WTC11 (cell line): ENCODE measurements at regions not wholly inside any gene's neighbourhood (a gene's known extent, or its start where the extent isn't known, plus 50 kb on each side); places are given as distances from the start of the nearest gene placed in this dataset.

Experiments used
- ATAC-seq: fragments of 200-7000 bp; cut with Tn5 transposase; 2 replicates; pipeline ENCODE4 v1.10.0; 2021; ENCODE audit warnings: mild to moderate bottlenecking, moderate library complexity
- CTCF ChIA-PET: fragments of 300-600 bp; sonication (Branson Sonifier 250); formaldehyde crosslinking; loops from one replicate; lab custom pipeline; 2021; ENCODE audit warnings: antibody characterized with exemption; lab: Charles Lee
- POLR2A ChIA-PET: fragments of 350-600 bp; sonication (Branson Sonifier 250); formaldehyde crosslinking; loops from one replicate; lab custom pipeline; 2021; ENCODE audit warnings: antibody characterized with exemption; lab: Charles Lee
- DNase-seq: peaks from one replicate; pipeline ENCODE4 v3.0.0; 2021; ENCODE audit warnings: low spot score
- H3K27ac Mint-ChIP-seq: 2 replicates; pipeline ENCODE4 v1.8.0; 2021; ENCODE audit warnings: mixed read lengths
- H3K27me3 Mint-ChIP-seq: 2 replicates; pipeline ENCODE4 v1.8.0; 2021; ENCODE audit warnings: low read depth, mild to moderate bottlenecking, moderate library complexity, mixed read lengths
- H3K36me3 Mint-ChIP-seq: 2 replicates; pipeline ENCODE4 v1.8.0; 2021; ENCODE audit warnings: mixed read lengths
- H3K4me1 Mint-ChIP-seq: 2 replicates; pipeline ENCODE4 v1.8.0; 2022; ENCODE audit warnings: mixed read lengths
- H3K4me3 Mint-ChIP-seq: 2 replicates; pipeline ENCODE4 v1.8.0; 2021; ENCODE audit warnings: mild to moderate bottlenecking, moderate library complexity, mixed read lengths
- H3K9me3 Mint-ChIP-seq: 2 replicates; pipeline ENCODE4 v1.8.0; 2021; ENCODE audit warnings: mixed read lengths
- CDX4 ChIP-seq: fragments of 250-450 bp; sonication (Bioruptor Pico); IDR thresholded peaks from 2 replicates; pipeline ENCODE4 v1.9.0; 2021; ENCODE audit warnings: moderate library complexity, mild to moderate bottlenecking, inconsistent platforms, borderline replicate concordance
- GABPB1 ChIP-seq: sonication (generic); formaldehyde crosslinking; IDR thresholded peaks from 2 replicates; pipeline ENCODE4 v1.8.1; 2023; ENCODE audit warnings: mild to moderate bottlenecking, missing genetic modification reagents
- GTF2I ChIP-seq: fragments of 250-450 bp; sonication (Bioruptor Pico); conservative IDR thresholded peaks from 2 replicates; pipeline ENCODE4 v1.4.0; 2021; ENCODE audit warnings: mild to moderate bottlenecking
- JAZF1 ChIP-seq: fragments of 250-450 bp; sonication (Bioruptor Pico); IDR thresholded peaks from 2 replicates; pipeline ENCODE4 v1.9.0; 2021; ENCODE audit warnings: moderate library complexity, mild to moderate bottlenecking, inconsistent platforms
- KAT7 ChIP-seq: sonication (generic); formaldehyde crosslinking; IDR thresholded peaks from 2 replicates; pipeline ENCODE4 v1.8.1; 2023; ENCODE audit warnings: missing genetic modification reagents, mild to moderate bottlenecking, borderline replicate concordance
- NFATC4 ChIP-seq: fragments of 250-450 bp; sonication (Bioruptor Pico); IDR thresholded peaks from 2 replicates; pipeline ENCODE4 v1.9.0; 2021; ENCODE audit warnings: mild to moderate bottlenecking
- NFYB ChIP-seq: sonication (generic); formaldehyde crosslinking; conservative IDR thresholded peaks from 2 replicates; pipeline ENCODE4 v1.8.0; 2022; ENCODE audit warnings: low read depth, missing genetic modification reagents
- NR2C2 ChIP-seq: sonication (generic); formaldehyde crosslinking; IDR thresholded peaks from 2 replicates; pipeline ENCODE4 v1.8.0; 2022; ENCODE audit warnings: mild to moderate bottlenecking, missing genetic modification reagents
- PRRX2 ChIP-seq: fragments of 250-450 bp; sonication (Bioruptor Pico); IDR thresholded peaks from 2 replicates; pipeline ENCODE4 v1.8.0; 2021; ENCODE audit warnings: mild to moderate bottlenecking
- SMAD4 ChIP-seq: sonication (generic); formaldehyde crosslinking; IDR thresholded peaks from 2 replicates; pipeline ENCODE4 v1.8.0; 2022; ENCODE audit warnings: mild to moderate bottlenecking, missing genetic modification reagents
- TP53 ChIP-seq: sonication (generic); formaldehyde crosslinking; IDR thresholded peaks from 2 replicates; pipeline ENCODE4 v1.8.1; 2023; ENCODE audit warnings: mild to moderate bottlenecking, missing genetic modification reagents
- ZBTB21 ChIP-seq: sonication (generic); formaldehyde crosslinking; IDR thresholded peaks from 2 replicates; pipeline ENCODE4 v1.8.1; 2023; ENCODE audit warnings: mild to moderate bottlenecking, missing genetic modification reagents, borderline replicate concordance
- ZBTB43 ChIP-seq: sonication (generic); formaldehyde crosslinking; IDR thresholded peaks from 2 replicates; pipeline ENCODE4 v1.8.1; 2023; ENCODE audit warnings: mild to moderate bottlenecking, missing genetic modification reagents
- ZNF138 ChIP-seq: sonication (generic); formaldehyde crosslinking; conservative IDR thresholded peaks from 2 replicates; pipeline ENCODE4 v1.8.1; 2022; ENCODE audit warnings: mild to moderate bottlenecking, moderate library complexity, missing genetic modification reagents
- TF ChIP-seq, protein P1 (sequence below): sonication (generic); formaldehyde crosslinking; IDR thresholded peaks from 2 replicates; pipeline ENCODE4 v1.8.1; 2022; ENCODE audit warnings: mild to moderate bottlenecking, missing genetic modification reagents, moderate library complexity, borderline replicate concordance
- TF ChIP-seq, protein P2 (sequence below): sonication (generic); formaldehyde crosslinking; IDR thresholded peaks from 2 replicates; pipeline ENCODE4 v1.8.1; 2022; ENCODE audit warnings: mild to moderate bottlenecking, moderate library complexity, missing genetic modification reagents
- TF ChIP-seq, protein P3 (sequence below): sonication (generic); formaldehyde crosslinking; IDR thresholded peaks from 2 replicates; pipeline ENCODE4 v1.8.0; 2022; ENCODE audit warnings: mild to moderate bottlenecking, missing genetic modification reagents
- TF ChIP-seq, protein P4 (sequence below): fragments of 250-450 bp; sonication (Bioruptor Pico); IDR thresholded peaks from 2 replicates; pipeline ENCODE4 v1.8.0; 2021; ENCODE audit warnings: mild to moderate bottlenecking
- TF ChIP-seq, protein P5 (sequence below): sonication (generic); formaldehyde crosslinking; IDR thresholded peaks from 2 replicates; pipeline ENCODE4 v1.8.1; 2022; ENCODE audit warnings: low read depth, missing genetic modification reagents, borderline replicate concordance
- TF ChIP-seq, protein P6 (sequence below): fragments of 250-450 bp; sonication (Bioruptor Pico); IDR thresholded peaks from 2 replicates; pipeline ENCODE4 v1.9.0; 2021; ENCODE audit warnings: mild to moderate bottlenecking, borderline replicate concordance

- ATAC-seq: no peak
- H3K27me3 Mint-ChIP-seq: no peaks in the 10 kb centered on the region
- ChIA-PET CTCF (no interaction called here), POLR2A (no interaction called here)
- H3K9me3 Mint-ChIP-seq: peaks cover 10% of the 10 kb centered on the region
- H3K4me1 Mint-ChIP-seq: peaks cover 4% of the 10 kb centered on the region; the same call in 1 of the 2 replicates
- no peak overlapping the region for H3K27ac Mint-ChIP-seq
- 0 out of 2 replicates have a peak, but pooled peaks cover 2% of the 10 kb centered on the region for H3K36me3 Mint-ChIP-seq
- TF ChIP-seq, protein P1, sequence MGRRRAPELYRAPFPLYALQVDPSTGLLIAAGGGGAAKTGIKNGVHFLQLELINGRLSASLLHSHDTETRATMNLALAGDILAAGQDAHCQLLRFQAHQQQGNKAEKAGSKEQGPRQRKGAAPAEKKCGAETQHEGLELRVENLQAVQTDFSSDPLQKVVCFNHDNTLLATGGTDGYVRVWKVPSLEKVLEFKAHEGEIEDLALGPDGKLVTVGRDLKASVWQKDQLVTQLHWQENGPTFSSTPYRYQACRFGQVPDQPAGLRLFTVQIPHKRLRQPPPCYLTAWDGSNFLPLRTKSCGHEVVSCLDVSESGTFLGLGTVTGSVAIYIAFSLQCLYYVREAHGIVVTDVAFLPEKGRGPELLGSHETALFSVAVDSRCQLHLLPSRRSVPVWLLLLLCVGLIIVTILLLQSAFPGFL: no peak
- TF ChIP-seq NR2C2 (CRISPR knock-in tag) (no peak), NFYB (CRISPR knock-in tag) (no peak), ZBTB43 (no peak), ZNF138 (CRISPR knock-in tag) (no peak), JAZF1 (CRISPR knock-in tag) (no peak), TP53 (CRISPR knock-in tag) (no peak)
- TF ChIP-seq, protein P2, sequence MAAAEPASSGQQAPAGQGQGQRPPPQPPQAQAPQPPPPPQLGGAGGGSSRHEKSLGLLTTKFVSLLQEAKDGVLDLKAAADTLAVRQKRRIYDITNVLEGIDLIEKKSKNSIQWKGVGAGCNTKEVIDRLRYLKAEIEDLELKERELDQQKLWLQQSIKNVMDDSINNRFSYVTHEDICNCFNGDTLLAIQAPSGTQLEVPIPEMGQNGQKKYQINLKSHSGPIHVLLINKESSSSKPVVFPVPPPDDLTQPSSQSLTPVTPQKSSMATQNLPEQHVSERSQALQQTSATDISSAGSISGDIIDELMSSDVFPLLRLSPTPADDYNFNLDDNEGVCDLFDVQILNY (CRISPR knock-in tag): no peak
- TF ChIP-seq, protein P3, sequence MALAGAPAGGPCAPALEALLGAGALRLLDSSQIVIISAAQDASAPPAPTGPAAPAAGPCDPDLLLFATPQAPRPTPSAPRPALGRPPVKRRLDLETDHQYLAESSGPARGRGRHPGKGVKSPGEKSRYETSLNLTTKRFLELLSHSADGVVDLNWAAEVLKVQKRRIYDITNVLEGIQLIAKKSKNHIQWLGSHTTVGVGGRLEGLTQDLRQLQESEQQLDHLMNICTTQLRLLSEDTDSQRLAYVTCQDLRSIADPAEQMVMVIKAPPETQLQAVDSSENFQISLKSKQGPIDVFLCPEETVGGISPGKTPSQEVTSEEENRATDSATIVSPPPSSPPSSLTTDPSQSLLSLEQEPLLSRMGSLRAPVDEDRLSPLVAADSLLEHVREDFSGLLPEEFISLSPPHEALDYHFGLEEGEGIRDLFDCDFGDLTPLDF (CRISPR knock-in tag): no peak
- TF ChIP-seq, protein P4, sequence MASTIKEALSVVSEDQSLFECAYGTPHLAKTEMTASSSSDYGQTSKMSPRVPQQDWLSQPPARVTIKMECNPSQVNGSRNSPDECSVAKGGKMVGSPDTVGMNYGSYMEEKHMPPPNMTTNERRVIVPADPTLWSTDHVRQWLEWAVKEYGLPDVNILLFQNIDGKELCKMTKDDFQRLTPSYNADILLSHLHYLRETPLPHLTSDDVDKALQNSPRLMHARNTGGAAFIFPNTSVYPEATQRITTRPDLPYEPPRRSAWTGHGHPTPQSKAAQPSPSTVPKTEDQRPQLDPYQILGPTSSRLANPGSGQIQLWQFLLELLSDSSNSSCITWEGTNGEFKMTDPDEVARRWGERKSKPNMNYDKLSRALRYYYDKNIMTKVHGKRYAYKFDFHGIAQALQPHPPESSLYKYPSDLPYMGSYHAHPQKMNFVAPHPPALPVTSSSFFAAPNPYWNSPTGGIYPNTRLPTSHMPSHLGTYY: no peak
- TF ChIP-seq, all 79 proteins: peak for 0
- no peak for DNase-seq
- H3K4me3 Mint-ChIP-seq: no peak overlapping the region
These were observed 149.1 kb upstream of the E2F8 start for GRCh38 chr11:19389787-19390303.

DNA sequence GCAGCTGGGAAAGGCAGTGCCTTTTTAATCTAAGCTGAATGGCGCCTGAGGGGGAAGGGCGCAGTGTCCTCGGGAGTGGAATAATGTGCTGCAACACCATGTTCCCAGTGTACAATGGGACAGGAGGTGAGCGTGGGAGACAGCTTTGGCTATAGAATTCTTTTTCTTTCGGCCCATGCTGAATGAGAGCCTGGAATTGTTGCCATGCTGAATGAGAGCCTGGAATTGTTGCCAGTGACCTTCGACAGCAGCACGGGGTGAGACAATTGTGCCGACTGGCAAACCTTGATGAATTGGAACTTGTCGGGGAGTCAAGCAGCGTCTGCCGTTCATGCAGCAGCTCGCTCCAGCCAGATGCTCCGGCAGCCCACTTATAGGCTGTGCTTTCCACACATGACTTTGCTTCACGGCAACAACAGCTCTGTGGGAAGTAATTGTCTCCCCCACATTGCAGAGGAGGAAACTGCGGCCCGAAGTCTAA, 141.4 kb upstream of the E2F8 start:
- no peak for DNase-seq
- H3K4me1 Mint-ChIP-seq: peaks cover 5% of the 10 kb centered on the region; the same call in 1 of the 2 replicates
- no peak for ATAC-seq
- no peaks in the 10 kb centered on the region for H3K9me3 Mint-ChIP-seq
- CTCF ChIA-PET: interaction anchor here (0.9 to 1.8 kb wide), 7 partner anchors 12 to 311 kb away, joined by 3 to 4 read pairs (median 3); no protein-coding TSS in a partner anchor
- no peak overlapping the region for H3K4me3 Mint-ChIP-seq
- H3K27ac Mint-ChIP-seq: no peak overlapping the region
- H3K36me3 Mint-ChIP-seq: no peaks in the 10 kb centered on the region
- no peaks in the 10 kb centered on the region for H3K27me3 Mint-ChIP-seq
- POLR2A ChIA-PET: no interaction called here
- TF ChIP-seq, protein P5, sequence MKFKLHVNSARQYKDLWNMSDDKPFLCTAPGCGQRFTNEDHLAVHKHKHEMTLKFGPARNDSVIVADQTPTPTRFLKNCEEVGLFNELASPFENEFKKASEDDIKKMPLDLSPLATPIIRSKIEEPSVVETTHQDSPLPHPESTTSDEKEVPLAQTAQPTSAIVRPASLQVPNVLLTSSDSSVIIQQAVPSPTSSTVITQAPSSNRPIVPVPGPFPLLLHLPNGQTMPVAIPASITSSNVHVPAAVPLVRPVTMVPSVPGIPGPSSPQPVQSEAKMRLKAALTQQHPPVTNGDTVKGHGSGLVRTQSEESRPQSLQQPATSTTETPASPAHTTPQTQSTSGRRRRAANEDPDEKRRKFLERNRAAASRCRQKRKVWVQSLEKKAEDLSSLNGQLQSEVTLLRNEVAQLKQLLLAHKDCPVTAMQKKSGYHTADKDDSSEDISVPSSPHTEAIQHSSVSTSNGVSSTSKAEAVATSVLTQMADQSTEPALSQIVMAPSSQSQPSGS (CRISPR knock-in tag): no peak
- no peak for TF ChIP-seq CDX4 (CRISPR knock-in tag)
- TF ChIP-seq, protein P3 (CRISPR knock-in tag): no peak
- no peak for TF ChIP-seq GABPB1 (CRISPR knock-in tag)
- no peak for TF ChIP-seq ZNF138 (CRISPR knock-in tag)
- no peak for TF ChIP-seq NFATC4
- TF ChIP-seq TP53 (CRISPR knock-in tag): no peak
- TF ChIP-seq PRRX2: no peak
- TF ChIP-seq ZBTB21 (CRISPR knock-in tag): no peak
- no peak for TF ChIP-seq SMAD4 (CRISPR knock-in tag)
- no peak for TF ChIP-seq KAT7 (CRISPR knock-in tag)
- TF ChIP-seq GTF2I (CRISPR knock-in tag): no peak
- TF ChIP-seq, protein P6, sequence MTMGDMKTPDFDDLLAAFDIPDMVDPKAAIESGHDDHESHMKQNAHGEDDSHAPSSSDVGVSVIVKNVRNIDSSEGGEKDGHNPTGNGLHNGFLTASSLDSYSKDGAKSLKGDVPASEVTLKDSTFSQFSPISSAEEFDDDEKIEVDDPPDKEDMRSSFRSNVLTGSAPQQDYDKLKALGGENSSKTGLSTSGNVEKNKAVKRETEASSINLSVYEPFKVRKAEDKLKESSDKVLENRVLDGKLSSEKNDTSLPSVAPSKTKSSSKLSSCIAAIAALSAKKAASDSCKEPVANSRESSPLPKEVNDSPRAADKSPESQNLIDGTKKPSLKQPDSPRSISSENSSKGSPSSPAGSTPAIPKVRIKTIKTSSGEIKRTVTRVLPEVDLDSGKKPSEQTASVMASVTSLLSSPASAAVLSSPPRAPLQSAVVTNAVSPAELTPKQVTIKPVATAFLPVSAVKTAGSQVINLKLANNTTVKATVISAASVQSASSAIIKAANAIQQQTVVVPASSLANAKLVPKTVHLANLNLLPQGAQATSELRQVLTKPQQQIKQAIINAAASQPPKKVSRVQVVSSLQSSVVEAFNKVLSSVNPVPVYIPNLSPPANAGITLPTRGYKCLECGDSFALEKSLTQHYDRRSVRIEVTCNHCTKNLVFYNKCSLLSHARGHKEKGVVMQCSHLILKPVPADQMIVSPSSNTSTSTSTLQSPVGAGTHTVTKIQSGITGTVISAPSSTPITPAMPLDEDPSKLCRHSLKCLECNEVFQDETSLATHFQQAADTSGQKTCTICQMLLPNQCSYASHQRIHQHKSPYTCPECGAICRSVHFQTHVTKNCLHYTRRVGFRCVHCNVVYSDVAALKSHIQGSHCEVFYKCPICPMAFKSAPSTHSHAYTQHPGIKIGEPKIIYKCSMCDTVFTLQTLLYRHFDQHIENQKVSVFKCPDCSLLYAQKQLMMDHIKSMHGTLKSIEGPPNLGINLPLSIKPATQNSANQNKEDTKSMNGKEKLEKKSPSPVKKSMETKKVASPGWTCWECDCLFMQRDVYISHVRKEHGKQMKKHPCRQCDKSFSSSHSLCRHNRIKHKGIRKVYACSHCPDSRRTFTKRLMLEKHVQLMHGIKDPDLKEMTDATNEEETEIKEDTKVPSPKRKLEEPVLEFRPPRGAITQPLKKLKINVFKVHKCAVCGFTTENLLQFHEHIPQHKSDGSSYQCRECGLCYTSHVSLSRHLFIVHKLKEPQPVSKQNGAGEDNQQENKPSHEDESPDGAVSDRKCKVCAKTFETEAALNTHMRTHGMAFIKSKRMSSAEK (CRISPR knock-in tag): no peak
